ENCODE measurements at regions not wholly inside any gene's neighbourhood (a gene's known extent, or its start where the extent isn't known, plus 50 kb on each side); places are given as distances from the start of the nearest gene placed in this dataset.
A peak's percentile ranks its signal among the peaks of the same experiment; 100 is the strongest.

GRCh38 chr7:28356619-28357018 is 55.7 kb upstream of the CREB5 start:
- no peak for DNase-seq
- Mint-ChIP-seq H3K27me3 (ENCODE audit: insufficient read depth) (peaks cover 14% of the 10 kb centered on the region), H3K36me3 (ENCODE audit: low read depth) (no peaks in the 10 kb centered on the region), H3K9me3 (no peaks in the 10 kb centered on the region), H3K4me1 (ENCODE audit: low read depth) (peaks cover 37% of the 10 kb centered on the region), H3K27ac (no peak overlapping the region), H3K4me3 (no peak overlapping the region)
- TF ChIP-seq, protein P1, sequence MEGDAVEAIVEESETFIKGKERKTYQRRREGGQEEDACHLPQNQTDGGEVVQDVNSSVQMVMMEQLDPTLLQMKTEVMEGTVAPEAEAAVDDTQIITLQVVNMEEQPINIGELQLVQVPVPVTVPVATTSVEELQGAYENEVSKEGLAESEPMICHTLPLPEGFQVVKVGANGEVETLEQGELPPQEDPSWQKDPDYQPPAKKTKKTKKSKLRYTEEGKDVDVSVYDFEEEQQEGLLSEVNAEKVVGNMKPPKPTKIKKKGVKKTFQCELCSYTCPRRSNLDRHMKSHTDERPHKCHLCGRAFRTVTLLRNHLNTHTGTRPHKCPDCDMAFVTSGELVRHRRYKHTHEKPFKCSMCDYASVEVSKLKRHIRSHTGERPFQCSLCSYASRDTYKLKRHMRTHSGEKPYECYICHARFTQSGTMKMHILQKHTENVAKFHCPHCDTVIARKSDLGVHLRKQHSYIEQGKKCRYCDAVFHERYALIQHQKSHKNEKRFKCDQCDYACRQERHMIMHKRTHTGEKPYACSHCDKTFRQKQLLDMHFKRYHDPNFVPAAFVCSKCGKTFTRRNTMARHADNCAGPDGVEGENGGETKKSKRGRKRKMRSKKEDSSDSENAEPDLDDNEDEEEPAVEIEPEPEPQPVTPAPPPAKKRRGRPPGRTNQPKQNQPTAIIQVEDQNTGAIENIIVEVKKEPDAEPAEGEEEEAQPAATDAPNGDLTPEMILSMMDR (IDR thresholded peaks at IDR 0.05) = no peak

DNA sequence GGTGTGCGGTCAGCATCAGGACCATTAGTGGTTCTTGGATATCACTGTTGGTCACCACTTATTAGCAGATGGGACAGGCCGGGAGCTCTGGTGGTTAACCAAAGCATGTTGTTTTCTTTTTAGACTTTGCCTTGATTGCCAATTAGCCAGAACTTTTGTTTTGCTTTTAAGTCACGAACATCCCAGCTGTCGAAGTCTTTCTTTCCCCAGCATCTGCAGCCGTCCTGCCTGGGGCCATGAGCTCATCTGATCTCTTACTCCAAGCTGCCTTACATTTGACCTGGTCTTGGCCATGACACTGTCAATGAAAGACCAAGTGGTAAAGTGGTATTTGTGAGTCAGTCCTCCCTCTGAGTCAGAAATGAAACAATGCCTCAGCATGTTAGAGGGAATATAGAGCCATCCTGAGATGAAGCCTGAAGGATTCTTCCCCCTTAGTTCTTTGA is 53.9 kb upstream of the CREB5 start:
- peaks cover 11% of the 10 kb centered on the region for H3K27me3 Mint-ChIP-seq (ENCODE audit: insufficient read depth)
- H3K36me3 Mint-ChIP-seq (ENCODE audit: low read depth) = no peaks in the 10 kb centered on the region
- no peaks in the 10 kb centered on the region for H3K9me3 Mint-ChIP-seq
- H3K4me1 Mint-ChIP-seq (ENCODE audit: low read depth) = peaks cover 37% of the 10 kb centered on the region
- peak; percentile 97 for DNase-seq
- H3K27ac Mint-ChIP-seq = no peak overlapping the region
- TF ChIP-seq, protein P1 (IDR thresholded peaks at IDR 0.05) = no peak
- H3K4me3 Mint-ChIP-seq = peak overlapping the region; percentile 14; the same call in 1 of the 2 replicates

- H3K9me3 Mint-ChIP-seq = peaks cover 12% of the 10 kb centered on the region
- TF ChIP-seq, protein P1 (IDR thresholded peaks at IDR 0.05) = no peak
- peaks cover 20% of the 10 kb centered on the region for H3K27me3 Mint-ChIP-seq (ENCODE audit: insufficient read depth)
- H3K27ac Mint-ChIP-seq = no peak overlapping the region
- H3K36me3 Mint-ChIP-seq (ENCODE audit: low read depth) = peaks cover 5% of the 10 kb centered on the region; the same call in 1 of the 2 replicates
- DNase-seq = no peak
- H3K4me3 Mint-ChIP-seq = no peak overlapping the region
- H3K4me1 Mint-ChIP-seq (ENCODE audit: low read depth) = peaks cover 24% of the 10 kb centered on the region
These were observed 51.6 kb upstream of the CREB5 start for GRCh38 chr7:28360739-28361138.

GRCh38 chr7:28361551-28361950 is 50.8 kb upstream of the CREB5 start:
- Mint-ChIP-seq H3K36me3 (ENCODE audit: low read depth) (peaks cover 5% of the 10 kb centered on the region; the same call in 1 of the 2 replicates), H3K4me3 (no peak overlapping the region), H3K4me1 (ENCODE audit: low read depth) (peaks cover 24% of the 10 kb centered on the region), H3K27ac (no peak overlapping the region), H3K27me3 (ENCODE audit: insufficient read depth) (peaks cover 16% of the 10 kb centered on the region), H3K9me3 (peaks cover 12% of the 10 kb centered on the region)
- TF ChIP-seq, protein P1 (IDR thresholded peaks at IDR 0.05) = no peak
- no peak for DNase-seq

DNA sequence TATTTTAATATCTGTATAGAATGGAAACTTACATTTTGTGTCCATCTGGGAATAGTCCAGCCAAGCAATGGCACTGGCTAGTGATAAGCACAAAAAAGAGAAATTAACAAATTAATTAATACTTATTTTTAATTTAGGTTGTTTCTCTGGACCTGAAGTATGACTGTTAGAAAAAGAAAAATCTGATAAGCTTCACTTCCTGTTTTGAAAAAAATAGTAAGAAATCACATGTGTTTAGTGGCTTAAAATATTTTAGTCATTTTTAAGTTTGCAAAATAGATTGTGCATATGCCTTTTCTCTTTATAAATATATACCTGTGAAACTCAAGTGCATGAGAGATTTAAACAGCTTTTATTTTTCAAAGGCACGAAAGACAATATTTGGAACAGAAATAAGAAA is 50.1 kb upstream of the CREB5 start:
- no peak for DNase-seq
- Mint-ChIP-seq H3K4me3 (no peak overlapping the region), H3K36me3 (ENCODE audit: low read depth) (peaks cover 5% of the 10 kb centered on the region; the same call in 1 of the 2 replicates), H3K9me3 (peaks cover 12% of the 10 kb centered on the region), H3K27me3 (ENCODE audit: insufficient read depth) (peaks cover 10% of the 10 kb centered on the region), H3K4me1 (ENCODE audit: low read depth) (peaks cover 24% of the 10 kb centered on the region), H3K27ac (no peak overlapping the region)
- TF ChIP-seq, protein P1 (IDR thresholded peaks at IDR 0.05) = no peak

All from HFFc6 (cell line).